HepG2 (cell line): ENCODE measurements at regions not wholly inside any gene's neighbourhood (a gene's known extent, or its start where the extent isn't known, plus 50 kb on each side); places are given as distances from the start of the nearest gene placed in this dataset.
A peak's percentile ranks its signal among the peaks of the same experiment; 100 is the strongest.

ENCODE experiments used
- ATF1 ChIP-seq: IDR thresholded peaks from 2 replicates; pipeline ENCODE4 v1.6.1; 2016; ENCODE audit warnings: mild to moderate bottlenecking, control low read depth
- BRCA1 ChIP-seq: sonication (generic); formaldehyde crosslinking; IDR thresholded peaks from 2 replicates; pipeline ENCODE4 v1.4.0; 2020; ENCODE audit warnings: missing genetic modification reagents
- CBX5 ChIP-seq: sonication (generic); formaldehyde crosslinking; IDR thresholded peaks from 2 replicates; pipeline ENCODE4 v1.4.0; 2020; ENCODE audit warnings: missing genetic modification reagents, borderline replicate concordance
- CEBPG ChIP-seq: IDR thresholded peaks from 2 replicates; pipeline ENCODE4 v1.6.1; 2016
- DPF2 ChIP-seq: sonication (generic); formaldehyde crosslinking; IDR thresholded peaks from 2 replicates; pipeline ENCODE4 v1.4.0; 2020; ENCODE audit warnings: mild to moderate bottlenecking, low read depth, missing genetic modification reagents, borderline replicate concordance
- FOXO1 ChIP-seq: sonication (generic); formaldehyde crosslinking; IDR thresholded peaks from 2 replicates; pipeline ENCODE4 v1.4.0; 2020; ENCODE audit warnings: missing genetic modification reagents
- FUBP1 ChIP-seq: sonication (generic); formaldehyde crosslinking; IDR thresholded peaks from 2 replicates; pipeline ENCODE4 v1.5.1; 2020; ENCODE audit warnings: missing genetic modification reagents, mild to moderate bottlenecking, borderline replicate concordance
- PATZ1 ChIP-seq: sonication (generic); formaldehyde crosslinking; IDR thresholded peaks from 2 replicates; pipeline ENCODE4 v1.4.0; 2020; ENCODE audit warnings: missing genetic modification reagents
- REL ChIP-seq: sonication (generic); formaldehyde crosslinking; conservative IDR thresholded peaks from 2 replicates; pipeline ENCODE4 v1.8.0; 2022; ENCODE audit warnings: mild to moderate bottlenecking, missing genetic modification reagents, moderate library complexity
- SP1 ChIP-seq, 2 experiments: fragments of 450-650 bp in 1 of 2; sonication (generic) in 1 of 2; formaldehyde crosslinking in 1 of 2; IDR thresholded peaks; 2 replicates each; pipeline versions ENCODE4 v1.4.0 to v1.6.1; 2016 to 2020; ENCODE audit warnings: missing genetic modification reagents in 1 of 2
- THAP11 ChIP-seq: IDR thresholded peaks from 2 replicates; pipeline ENCODE4 v1.6.1; 2016; ENCODE audit warnings: missing biosample characterization, missing genetic modification reagents
- ZBTB21 ChIP-seq: sonication (generic); formaldehyde crosslinking; IDR thresholded peaks from 2 replicates; pipeline ENCODE4 v1.4.0; 2020; ENCODE audit warnings: missing genetic modification reagents
- ZNF224 ChIP-seq: sonication (generic); formaldehyde crosslinking; IDR thresholded peaks from 2 replicates; pipeline ENCODE4 v1.5.0; 2020; ENCODE audit warnings: mild to moderate bottlenecking, missing genetic modification reagents
- ZNF3 ChIP-seq: IDR thresholded peaks from 2 replicates; pipeline ENCODE4 v1.7.0; 2017; ENCODE audit warnings: inconsistent platforms
- ZNF331 ChIP-seq: sonication (generic); formaldehyde crosslinking; IDR thresholded peaks from 2 replicates; pipeline ENCODE4 v1.4.0; 2020; ENCODE audit warnings: missing genetic modification reagents
- ZNF343 ChIP-seq: sonication (generic); formaldehyde crosslinking; IDR thresholded peaks from 2 replicates; pipeline ENCODE4 v1.4.0; 2020; ENCODE audit warnings: mild to moderate bottlenecking, missing genetic modification reagents
- ZNF446 ChIP-seq: sonication (generic); formaldehyde crosslinking; IDR thresholded peaks from 2 replicates; pipeline ENCODE4 v1.5.0; 2020; ENCODE audit warnings: mild to moderate bottlenecking, missing genetic modification reagents
- ZNF558 ChIP-seq: sonication (generic); formaldehyde crosslinking; IDR thresholded peaks from 2 replicates; pipeline ENCODE4 v1.9.0; 2022; ENCODE audit warnings: mild to moderate bottlenecking, missing genetic modification reagents, borderline replicate concordance
- ZNF564 ChIP-seq: sonication (generic); formaldehyde crosslinking; IDR thresholded peaks from 2 replicates; pipeline ENCODE4 v1.8.1; 2023; ENCODE audit warnings: mild to moderate bottlenecking, missing genetic modification reagents
- ZNF567 ChIP-seq: sonication (generic); formaldehyde crosslinking; IDR thresholded peaks from 2 replicates; pipeline ENCODE4 v1.8.1; 2023; ENCODE audit warnings: mild to moderate bottlenecking, missing genetic modification reagents, borderline replicate concordance
- ZNF710 ChIP-seq: sonication (generic); formaldehyde crosslinking; IDR thresholded peaks from 2 replicates; pipeline ENCODE4 v1.5.0; 2020; ENCODE audit warnings: mild to moderate bottlenecking, missing genetic modification reagents, borderline replicate concordance
- ZNF891 ChIP-seq: sonication (generic); formaldehyde crosslinking; IDR thresholded peaks from 2 replicates; pipeline ENCODE4 v1.5.0; 2020; ENCODE audit warnings: mild to moderate bottlenecking, missing genetic modification reagents
- TF ChIP-seq, protein P1 (sequence below): sonication (generic); formaldehyde crosslinking; IDR thresholded peaks from 2 replicates; pipeline ENCODE4 v1.5.0; 2020; ENCODE audit warnings: missing genetic modification reagents, mild to moderate bottlenecking, borderline replicate concordance
- TF ChIP-seq, protein P2 (sequence below): IDR thresholded peaks from 2 replicates; pipeline ENCODE4 v1.6.1; 2016; ENCODE audit warnings: control low read depth

GRCh38 chr12:92070864-92071445 is 74.7 kb downstream of the BTG1 start (continued):
- TF ChIP-seq DPF2 (CRISPR knock-in tag) (peak; percentile 96), ATF1 (CRISPR knock-in tag) (peak; percentile 70), CEBPG (CRISPR knock-in tag) (peak; percentile 99), ZNF564 (no peak), ZNF331 (CRISPR knock-in tag) (peak; percentile 97), ZNF3 (CRISPR knock-in tag) (0 out of 2 replicates have a peak, but pooled peaks have one; percentile 42), FOXO1 (peak; percentile 97), ZNF710 (CRISPR knock-in tag) (peak; percentile 77; the same call in 1 of the 2 replicates), ZBTB21 (CRISPR knock-in tag) (no peak; the same call in 1 of the 2 replicates), CBX5 (CRISPR knock-in tag) (peak; percentile 90), ZNF446 (CRISPR knock-in tag) (no peak), BRCA1 (no peak), ZNF558 (CRISPR knock-in tag) (no peak), PATZ1 (CRISPR knock-in tag) (peak; percentile 65), ZNF343 (CRISPR knock-in tag) (no peak), THAP11 (CRISPR knock-in tag) (peak; percentile 63), ZNF567 (no peak), ZNF224 (CRISPR knock-in tag) (no peak), REL (CRISPR knock-in tag) (0 out of 2 replicates have a peak, but pooled peaks have one; percentile 57), FUBP1 (CRISPR knock-in tag) (no peak), SP1 (IDR thresholded peaks at IDR 0.05) (no peak), SP1 (CRISPR knock-in tag; IDR thresholded peaks at IDR 0.05) (peak; percentile 38; the same call in 1 of the 2 replicates), ZNF891 (CRISPR knock-in tag) (no peak)
- TF ChIP-seq, protein P1, sequence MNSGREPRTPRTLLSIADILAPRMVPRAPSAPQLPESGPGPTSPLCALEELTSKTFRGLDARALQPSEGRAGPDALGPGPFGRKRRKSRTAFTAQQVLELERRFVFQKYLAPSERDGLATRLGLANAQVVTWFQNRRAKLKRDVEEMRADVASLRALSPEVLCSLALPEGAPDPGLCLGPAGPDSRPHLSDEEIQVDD (CRISPR knock-in tag) = no peak
- TF ChIP-seq, protein P2, sequence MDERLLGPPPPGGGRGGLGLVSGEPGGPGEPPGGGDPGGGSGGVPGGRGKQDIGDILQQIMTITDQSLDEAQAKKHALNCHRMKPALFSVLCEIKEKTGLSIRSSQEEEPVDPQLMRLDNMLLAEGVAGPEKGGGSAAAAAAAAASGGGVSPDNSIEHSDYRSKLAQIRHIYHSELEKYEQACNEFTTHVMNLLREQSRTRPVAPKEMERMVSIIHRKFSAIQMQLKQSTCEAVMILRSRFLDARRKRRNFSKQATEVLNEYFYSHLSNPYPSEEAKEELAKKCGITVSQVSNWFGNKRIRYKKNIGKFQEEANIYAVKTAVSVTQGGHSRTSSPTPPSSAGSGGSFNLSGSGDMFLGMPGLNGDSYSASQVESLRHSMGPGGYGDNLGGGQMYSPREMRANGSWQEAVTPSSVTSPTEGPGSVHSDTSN (CRISPR knock-in tag) = no peak
